AG09309 (cell line): ENCODE measurements at regions not wholly inside any gene's neighbourhood (a gene's known extent, or its start where the extent isn't known, plus 50 kb on each side); places are given as distances from the start of the nearest gene placed in this dataset.
"Not testable (repeated sequence)": the region's sequence is repeated elsewhere in the genome, so short reads cannot be mapped to it uniquely, and the experiment has no call there.

Experiments
- DNase-seq: peaks from one replicate; pipeline ENCODE4 v3.0.0-alpha.2; 2010; ENCODE audit warnings: low read depth
- H3K4me3 ChIP-seq: 2 replicates; pipeline ENCODE4 v1.5.1; 2011; ENCODE audit warnings: mild to moderate bottlenecking, low read depth, low read length, moderate library complexity; ENCODE audit not compliant: control insufficient read depth
- TF ChIP-seq, protein P1 (sequence below): IDR thresholded peaks from 2 replicates; pipeline ENCODE4 v1.5.1; 2011; ENCODE audit warnings: mild to moderate bottlenecking, low read depth, low read length, inconsistent platforms; ENCODE audit not compliant: insufficient read depth, control insufficient read depth; ENCODE audit errors: missing control alignments

DNA sequence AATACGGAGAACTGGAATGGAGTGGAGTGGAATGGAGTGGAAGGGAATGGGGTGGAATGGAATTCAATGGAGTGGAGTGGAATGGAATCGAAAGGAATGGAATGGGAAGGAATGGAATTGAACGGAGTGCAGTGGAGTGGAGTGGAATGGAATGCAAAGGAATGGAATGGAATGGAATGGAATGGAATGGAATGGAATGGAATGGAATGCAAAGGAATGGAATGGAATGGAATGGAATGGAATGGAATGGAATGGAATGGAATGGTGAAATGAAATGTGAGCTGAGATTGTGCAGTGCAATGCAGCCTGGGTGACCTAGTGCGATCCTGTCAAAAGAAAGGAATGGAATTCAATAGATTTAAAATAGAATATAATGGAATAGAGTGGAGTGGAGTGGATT is 357.3 kb upstream of the WSB1 start:
- DNase-seq, H3K4me3 ChIP-seq: not testable (repeated sequence)

DNA sequence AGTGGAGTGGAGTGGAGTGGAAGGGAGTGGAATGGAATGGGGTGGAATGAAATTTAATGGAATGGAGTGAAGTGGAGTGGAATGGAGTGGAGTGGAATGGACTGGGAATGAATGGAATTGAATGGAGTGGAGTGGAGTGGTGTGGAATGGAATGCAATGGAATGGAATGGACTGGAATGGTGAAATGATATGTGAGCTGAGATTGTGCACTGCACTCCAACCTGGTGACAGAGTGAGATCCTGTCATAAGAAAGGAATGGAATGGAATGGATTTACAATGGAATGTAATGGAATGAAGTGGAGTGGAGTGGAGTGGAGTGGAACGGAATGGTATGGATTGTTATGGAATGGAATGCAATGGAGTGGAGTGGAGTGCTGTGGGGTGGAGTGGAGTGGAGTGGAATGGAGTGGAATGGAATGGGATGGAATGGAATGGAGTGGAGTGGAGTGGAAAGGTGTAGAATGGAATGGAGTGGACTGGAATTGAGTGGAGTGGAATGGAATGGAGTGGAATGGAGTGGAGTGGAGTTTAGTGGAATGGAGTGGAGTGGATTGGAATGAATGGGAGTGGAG is 356.1 kb upstream of the WSB1 start:
- not testable (repeated sequence) for H3K4me3 ChIP-seq, DNase-seq

DNA sequence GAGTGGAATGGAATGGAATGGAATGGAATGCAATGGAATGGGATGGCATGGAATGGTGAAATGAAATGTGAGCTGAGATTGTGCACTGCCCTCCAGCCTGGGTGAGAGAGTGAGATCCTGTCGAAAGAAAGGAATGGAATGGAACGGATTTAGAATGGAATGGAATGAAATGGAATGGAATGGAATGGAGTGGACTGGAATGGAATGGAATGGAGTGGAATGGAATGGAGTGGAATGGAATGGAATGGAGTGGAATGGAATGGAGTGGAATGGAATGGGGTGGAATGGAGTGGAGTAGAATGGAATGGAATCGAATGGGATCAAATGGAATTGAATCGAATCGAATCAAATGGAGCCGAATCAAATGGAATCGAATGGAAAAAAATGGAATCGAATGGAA is 354.2 kb upstream of the WSB1 start:
- DNase-seq, H3K4me3 ChIP-seq: not testable (repeated sequence)

DNA sequence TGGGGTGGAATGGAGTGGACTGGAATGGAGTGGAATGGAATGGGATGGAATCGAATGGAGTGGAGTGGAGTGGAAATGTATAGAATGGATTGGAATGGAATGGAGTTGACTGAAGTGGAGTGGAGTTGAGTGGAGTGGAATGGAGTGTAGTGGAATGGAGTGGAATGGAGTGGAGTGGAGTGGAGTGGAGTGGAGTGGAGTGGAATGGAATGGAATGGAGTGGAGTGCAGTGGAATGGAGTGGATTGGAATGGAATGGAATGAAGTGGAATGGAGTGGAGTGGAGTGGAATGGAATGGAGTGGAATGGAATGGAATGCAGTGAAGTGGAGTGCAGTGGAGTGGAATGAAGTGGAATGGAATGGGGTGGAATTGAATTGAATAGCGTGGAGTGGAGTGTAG is 353.3 kb upstream of the WSB1 start:
- not testable (repeated sequence) for H3K4me3 ChIP-seq, DNase-seq

DNA sequence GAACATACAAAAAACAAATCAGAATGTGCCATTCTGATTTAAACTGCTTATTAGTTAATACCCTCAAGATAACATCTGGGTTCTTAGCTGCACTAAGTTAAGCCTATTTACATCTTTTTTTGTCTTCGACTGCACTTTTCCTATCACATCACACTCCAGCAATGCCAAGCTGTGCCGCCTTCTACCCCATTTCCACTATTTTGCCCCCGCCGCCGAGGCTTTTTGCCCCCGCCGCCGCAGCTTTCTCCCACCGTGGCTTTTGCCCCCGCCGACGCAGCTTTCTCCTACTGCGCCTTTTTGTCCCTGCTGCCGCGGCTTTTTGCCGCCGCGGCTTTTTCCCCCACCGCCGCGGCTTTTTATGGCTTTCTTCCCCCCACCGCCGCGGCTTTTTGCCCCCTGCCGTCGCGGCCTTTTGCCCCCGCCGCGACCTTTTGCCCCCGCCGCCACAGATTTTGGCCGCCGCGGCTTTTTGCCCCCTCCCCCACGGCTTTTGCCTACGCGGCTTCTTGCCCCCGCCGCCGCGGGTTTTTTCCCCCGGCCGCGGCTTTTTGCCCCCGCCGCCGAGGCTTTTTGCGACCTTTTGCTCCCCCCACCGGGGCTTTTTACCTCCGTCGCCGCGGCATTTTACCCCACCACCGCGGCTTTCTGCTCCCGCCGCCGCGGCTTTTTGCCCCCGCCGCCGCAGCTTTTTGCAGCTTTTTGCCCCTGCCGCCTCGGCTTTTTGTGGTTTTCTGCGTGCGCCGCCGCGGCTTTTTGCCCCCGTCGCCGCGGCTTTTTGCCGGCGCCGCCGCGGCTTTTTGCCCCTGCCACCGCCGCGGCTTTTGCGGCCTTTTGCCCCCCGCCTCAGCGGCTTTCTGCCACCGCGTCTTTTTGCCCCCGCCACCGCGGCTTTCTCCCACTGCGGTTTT is 331.4 kb upstream of the WSB1 start:
- DNase-seq: no peak
- TF ChIP-seq, protein P1, sequence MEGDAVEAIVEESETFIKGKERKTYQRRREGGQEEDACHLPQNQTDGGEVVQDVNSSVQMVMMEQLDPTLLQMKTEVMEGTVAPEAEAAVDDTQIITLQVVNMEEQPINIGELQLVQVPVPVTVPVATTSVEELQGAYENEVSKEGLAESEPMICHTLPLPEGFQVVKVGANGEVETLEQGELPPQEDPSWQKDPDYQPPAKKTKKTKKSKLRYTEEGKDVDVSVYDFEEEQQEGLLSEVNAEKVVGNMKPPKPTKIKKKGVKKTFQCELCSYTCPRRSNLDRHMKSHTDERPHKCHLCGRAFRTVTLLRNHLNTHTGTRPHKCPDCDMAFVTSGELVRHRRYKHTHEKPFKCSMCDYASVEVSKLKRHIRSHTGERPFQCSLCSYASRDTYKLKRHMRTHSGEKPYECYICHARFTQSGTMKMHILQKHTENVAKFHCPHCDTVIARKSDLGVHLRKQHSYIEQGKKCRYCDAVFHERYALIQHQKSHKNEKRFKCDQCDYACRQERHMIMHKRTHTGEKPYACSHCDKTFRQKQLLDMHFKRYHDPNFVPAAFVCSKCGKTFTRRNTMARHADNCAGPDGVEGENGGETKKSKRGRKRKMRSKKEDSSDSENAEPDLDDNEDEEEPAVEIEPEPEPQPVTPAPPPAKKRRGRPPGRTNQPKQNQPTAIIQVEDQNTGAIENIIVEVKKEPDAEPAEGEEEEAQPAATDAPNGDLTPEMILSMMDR: no peak
- H3K4me3 ChIP-seq: no peak overlapping the region; the same call in 1 of the 2 replicates

DNA sequence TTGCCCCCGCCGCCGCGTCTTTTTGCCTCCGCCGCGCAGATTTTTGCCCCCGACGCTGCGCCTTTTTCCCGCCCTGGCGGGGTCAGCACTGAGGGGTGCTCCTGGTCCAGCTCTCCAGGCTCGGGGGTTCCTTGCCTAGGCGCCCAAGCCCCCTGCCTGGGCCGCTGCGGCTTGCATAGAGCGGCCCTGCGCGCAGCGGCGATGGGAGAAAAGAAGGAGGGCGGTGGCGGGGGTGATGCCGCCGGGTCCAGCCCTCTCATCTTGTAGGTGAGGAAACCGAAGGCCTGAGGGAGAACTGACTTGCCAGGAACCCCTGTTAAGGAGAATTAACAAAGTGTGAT is 330.8 kb upstream of the WSB1 start:
- no peak for DNase-seq
- TF ChIP-seq, protein P1: no peak
- H3K4me3 ChIP-seq: no peak overlapping the region

DNA sequence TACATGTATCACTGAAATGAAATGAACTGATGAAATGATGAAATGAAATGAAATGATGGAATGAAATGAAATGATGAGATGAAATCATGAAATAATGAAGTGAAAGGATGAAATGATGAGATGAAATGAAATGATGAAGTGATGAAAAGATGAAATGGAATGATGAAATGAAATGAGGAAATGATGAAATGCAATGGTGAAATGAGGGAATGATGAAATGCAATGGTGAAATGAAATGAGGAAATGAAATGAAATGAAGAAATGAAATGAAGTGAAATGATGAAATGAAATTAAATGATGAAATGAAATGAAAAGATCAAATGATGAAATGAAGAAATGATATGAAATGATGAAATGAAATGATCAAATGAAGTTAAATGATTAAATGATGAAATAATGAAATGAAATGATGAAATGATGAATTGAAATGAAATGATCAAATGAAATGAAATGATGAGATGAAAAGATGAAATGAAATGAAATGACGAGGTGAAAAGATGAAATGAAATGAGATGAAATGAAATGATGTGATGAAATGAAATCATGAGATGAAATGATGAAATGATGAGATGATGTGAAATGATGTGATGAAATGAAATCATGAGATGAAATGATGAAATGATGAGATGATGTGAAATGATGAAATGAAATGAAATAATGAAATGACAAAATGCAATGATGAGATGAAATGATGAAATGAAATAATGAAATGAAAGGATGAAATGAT is 327.9 kb upstream of the WSB1 start:
- H3K4me3 ChIP-seq, DNase-seq: not testable (repeated sequence)

DNA sequence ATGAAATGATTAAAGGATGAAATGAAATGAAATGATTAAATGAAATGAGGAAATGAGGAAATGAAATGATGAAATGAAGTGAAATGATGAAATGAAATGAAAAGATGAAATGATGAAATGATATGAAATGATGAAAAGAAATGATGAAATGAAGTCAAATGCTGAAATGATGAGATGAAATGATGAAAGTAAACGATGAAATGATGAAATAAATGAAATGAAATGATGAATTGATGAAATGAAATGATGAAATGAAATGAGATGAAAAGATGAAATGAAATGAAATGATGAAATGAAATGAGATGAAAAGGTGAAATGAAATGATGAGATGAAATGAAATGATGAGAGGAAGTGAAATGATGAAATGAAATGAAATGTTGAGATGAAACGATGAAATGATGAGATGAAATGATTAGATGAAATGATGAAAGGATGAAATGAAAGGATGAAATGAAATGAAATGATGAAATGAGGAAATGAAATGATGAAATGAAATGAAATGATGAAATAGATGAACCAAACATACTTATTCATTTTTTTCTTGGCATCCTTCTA is 327.2 kb upstream of the WSB1 start:
- not testable (repeated sequence) for H3K4me3 ChIP-seq, DNase-seq

DNA sequence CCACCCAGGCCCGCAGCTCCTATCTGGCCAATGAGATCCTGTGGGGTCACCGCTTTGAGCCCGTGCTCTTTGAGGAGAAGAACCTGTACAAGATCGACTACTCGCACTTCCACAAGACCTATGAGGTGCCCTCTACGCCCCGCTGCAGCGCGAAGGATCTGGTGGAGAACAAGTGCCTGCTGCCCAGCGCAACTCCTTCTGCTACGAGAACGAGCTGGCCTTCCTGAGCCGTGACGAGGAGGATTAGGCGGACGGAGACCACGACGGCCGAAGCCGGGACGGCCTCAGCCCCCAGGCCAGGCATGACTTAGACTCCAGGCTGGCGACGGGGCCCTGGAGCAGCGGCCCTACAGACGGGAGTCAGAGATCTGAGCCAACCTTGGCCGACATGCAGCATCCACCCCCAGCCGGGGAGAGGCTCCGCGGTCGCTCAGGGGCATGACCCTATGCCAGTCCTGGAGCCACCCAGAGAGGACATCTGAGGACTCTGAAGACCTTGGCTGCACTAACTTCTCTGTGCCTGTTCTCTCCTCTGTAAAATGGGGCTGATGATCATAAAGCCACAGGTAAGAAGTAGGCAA is 312.0 kb upstream of the WSB1 start:
- DNase-seq, H3K4me3 ChIP-seq: not testable (repeated sequence)

DNA sequence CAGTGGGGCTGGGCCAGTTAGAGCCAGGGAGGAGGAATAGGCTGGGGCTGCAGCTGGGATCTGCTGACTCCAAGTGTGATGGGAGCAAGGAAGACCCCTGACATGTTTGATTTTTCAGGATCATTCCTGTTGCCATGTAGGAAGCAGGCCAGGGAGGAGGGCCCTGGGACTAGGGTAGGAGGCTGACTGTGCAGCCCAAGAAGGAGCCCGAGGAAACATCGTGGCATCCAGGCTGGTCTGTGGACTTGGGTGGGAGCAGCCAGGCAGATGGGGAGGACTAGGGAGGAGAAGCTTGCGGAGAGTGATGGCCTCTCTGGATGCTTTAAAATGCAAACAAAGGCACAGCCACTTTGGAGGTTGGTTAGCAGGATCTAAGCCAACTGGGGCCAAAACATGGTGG is 311.4 kb upstream of the WSB1 start:
- not testable (repeated sequence) for DNase-seq, H3K4me3 ChIP-seq

DNA sequence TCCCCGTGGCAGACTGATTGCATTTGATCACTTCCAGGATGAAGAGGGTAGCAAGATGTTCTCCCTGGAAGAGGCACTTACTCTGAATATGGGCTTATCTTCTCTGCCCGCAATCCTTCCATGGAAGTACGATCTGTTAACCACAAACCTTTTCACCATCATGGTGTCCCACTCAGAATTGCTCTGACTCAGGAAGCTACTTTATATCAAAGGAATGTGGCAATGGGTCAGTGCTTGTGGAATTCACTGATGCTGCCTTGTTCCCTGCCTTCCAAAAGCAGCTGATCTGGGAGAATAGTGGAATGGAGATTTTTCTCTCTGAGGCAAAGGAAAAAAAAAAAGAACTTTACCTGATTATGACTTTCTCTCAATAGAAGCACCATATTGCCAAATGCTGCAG is 306.1 kb upstream of the WSB1 start:
- peak; percentile 1 for DNase-seq
- H3K4me3 ChIP-seq: not testable (repeated sequence)

DNA sequence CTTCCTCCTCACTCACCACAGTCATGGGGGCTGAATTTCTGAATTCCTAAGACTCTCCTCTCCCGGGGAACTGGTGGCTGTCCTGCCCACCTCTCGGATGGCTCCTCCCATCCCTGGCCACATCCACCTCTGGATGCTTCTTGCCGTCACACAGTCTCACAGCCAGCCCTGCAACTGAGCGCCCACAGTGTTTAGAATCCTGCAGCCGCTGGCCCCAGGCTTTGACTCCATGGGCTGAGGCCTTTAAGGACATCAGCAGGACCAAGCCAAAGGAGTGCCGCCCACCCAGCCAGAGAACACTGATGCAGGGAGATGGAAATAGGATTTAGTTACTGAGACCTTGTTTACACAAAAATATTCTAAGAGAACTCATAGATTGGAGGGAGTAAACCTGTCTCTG is 299.3 kb upstream of the WSB1 start:
- H3K4me3 ChIP-seq: not testable (repeated sequence)

DNA sequence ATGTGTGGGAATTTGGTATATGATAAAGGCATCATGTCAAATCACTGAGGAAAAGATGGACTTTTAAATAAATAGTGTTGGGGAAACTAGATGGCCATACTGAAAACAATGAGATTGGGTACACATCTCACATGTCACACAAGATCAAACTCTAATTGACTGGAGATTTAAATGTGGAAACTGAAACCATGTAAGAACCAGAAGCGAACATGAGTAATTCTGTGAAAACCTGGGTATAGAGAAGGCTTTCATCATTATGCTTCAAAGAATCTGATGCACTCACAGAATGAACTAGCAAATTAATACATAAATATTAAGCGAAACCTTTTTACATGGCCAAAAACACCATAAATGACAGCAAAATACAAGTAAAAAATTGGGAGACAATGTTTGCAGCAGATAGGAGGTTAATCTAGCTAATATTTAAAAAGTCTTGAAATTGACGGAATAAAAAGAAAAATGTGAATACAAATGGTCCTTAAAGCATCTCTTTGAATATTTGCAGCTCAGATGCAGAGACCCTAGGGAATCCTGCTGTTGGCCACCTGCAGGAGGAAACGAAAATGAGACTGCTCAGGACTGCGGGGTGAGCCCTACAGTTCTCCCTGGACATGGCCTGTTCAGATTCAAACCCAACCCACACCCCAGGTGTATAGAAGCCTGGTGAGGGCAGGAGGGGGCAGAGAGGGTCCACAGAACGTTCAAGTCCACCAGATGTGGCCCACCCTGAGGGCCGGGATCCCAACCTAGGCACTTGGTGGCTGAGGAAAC is 297.6 kb upstream of the WSB1 start:
- not testable (repeated sequence) for H3K4me3 ChIP-seq, DNase-seq

More for the DNA sequence above, 299.3 kb upstream of the WSB1 start:
- DNase-seq: not testable (repeated sequence)

DNA sequence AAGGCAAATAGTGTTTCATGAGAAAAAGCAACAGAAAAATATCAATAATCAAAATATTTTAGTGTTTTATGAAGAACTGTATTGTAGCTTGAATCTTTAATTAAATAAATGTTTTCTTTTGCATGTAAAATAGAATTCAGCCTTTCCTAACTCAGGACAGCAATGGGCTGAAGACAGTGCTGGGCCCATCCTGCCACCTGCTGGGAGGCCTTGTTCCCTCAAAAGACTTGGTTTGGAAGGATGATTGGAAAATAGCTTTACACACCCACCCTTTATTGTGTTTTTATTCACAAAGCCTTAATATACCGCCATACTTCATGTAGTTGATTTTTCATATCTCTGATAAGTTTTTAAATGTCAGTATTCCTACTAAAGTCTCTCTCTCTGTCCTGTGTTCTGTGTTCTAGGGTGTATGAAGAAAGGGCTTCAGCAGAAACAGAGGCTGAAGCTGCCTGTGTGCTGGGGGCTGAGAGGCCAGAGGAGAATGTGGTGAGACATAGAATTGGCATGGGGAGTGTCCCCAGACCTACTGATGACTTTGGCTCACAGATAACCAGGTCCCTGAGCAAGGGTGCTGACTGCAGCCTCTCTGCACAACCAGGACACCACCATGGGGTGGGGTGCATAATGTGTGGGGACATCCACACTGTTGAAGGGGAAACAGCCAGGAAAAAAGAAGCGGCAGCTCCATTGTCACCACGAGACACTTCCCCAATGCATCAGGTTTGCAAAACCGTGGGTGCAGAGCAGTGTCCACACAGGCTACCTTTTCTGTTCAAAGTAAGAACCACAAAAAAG is 286.0 kb upstream of the WSB1 start:
- H3K4me3 ChIP-seq, DNase-seq: not testable (repeated sequence)
